GM12875 (cell line): ENCODE measurements at regions not wholly inside any gene's neighbourhood (a gene's known extent, or its start where the extent isn't known, plus 50 kb on each side); places are given as distances from the start of the nearest gene placed in this dataset.

Experiments used
- H3K4me3 ChIP-seq: one replicate; pipeline ENCODE4 v1.5.1; 2011; ENCODE audit warnings: low read depth, low read length, control low read depth
- TF ChIP-seq, protein P1 (sequence below): IDR thresholded peaks from 2 replicates; pipeline ENCODE4 v1.5.1; 2011; ENCODE audit warnings: low read depth, mild to moderate bottlenecking, control low read depth, inconsistent platforms, low read length, moderate library complexity, borderline replicate concordance; ENCODE audit not compliant: insufficient read depth

DNA sequence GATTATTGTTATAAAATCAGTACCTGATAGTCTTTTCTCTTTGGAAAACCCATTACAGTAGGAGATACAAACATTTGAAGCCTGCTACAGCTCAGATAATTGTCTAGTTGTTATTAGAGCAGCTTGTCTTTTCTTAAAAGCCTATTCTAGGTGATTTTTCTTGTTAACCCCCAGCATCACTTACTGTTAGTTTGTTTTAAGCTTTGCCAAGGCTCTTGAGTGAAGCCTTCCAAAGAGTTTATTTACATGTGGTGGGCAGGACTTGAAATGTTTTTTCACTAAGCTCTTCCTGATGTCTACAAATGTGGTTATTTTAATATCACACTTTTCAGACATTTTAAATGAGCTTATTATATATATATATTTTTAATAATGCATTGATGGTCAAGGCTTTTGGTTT lies 791.3 kb downstream of the PLCL1 start:
- no peak overlapping the region for H3K4me3 ChIP-seq

DNA sequence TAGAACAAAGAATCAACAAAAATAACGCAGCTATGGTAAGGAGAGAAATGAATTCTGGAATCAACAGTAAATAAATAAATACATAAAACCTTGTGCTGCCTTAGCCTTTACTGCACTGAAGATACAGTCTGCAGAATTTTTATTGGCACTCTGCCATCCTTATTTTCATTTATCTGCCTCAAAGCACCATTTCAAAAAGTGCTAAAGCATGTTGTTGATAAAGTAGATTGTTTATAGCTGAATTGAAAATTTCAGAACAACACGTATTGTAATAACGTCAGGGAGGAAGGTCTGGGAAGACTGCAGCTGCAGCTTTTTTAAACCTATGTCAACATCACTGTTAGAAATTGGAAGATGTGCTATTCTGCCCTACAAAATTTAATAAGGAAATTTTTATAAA lies 787.2 kb downstream of the PLCL1 start:
- H3K4me3 ChIP-seq = no peak overlapping the region
- TF ChIP-seq, protein P1, sequence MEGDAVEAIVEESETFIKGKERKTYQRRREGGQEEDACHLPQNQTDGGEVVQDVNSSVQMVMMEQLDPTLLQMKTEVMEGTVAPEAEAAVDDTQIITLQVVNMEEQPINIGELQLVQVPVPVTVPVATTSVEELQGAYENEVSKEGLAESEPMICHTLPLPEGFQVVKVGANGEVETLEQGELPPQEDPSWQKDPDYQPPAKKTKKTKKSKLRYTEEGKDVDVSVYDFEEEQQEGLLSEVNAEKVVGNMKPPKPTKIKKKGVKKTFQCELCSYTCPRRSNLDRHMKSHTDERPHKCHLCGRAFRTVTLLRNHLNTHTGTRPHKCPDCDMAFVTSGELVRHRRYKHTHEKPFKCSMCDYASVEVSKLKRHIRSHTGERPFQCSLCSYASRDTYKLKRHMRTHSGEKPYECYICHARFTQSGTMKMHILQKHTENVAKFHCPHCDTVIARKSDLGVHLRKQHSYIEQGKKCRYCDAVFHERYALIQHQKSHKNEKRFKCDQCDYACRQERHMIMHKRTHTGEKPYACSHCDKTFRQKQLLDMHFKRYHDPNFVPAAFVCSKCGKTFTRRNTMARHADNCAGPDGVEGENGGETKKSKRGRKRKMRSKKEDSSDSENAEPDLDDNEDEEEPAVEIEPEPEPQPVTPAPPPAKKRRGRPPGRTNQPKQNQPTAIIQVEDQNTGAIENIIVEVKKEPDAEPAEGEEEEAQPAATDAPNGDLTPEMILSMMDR = no peak

More for the DNA sequence above, 791.3 kb downstream of the PLCL1 start:
- TF ChIP-seq, protein P1 = no peak

DNA sequence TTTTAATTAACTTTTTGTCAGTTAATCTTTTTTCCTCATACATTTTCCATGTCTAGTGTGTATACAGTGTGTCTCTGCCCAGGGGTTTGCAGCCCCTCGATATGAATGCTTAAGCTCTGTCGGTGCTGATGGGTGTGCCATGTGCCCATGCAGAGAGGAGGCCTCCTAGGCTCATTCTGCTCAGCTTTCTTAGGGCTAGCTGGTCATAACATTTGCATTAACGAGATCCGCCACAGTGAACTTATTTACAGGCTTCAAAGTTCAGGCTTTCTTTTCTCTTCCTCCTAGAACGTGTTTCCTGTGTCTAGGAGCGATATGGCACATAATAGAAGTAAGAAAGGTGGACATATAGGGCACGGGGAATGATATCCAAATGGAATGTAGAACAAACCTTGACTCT lies 783.3 kb downstream of the PLCL1 start:
- TF ChIP-seq, protein P1 = no peak
- H3K4me3 ChIP-seq = no peak overlapping the region

DNA sequence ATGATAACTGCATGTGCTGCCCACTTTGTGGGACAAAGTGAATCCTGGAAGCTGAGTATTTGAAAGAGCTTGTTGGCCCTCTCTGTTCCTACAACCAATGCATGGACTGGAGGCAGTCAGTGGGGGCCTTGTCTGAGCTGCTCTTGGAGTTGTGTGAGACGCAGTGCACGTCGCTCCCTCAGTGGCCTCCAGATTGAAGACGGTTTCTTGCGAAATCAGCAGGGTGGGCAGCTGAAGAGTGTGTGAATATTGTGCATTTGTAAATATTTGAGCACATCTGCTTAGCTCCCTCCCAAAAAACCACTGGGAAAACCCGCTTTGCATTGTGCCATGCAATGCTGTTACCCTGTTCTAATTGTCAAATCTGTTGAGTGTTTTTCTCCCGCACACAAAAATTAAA lies 782.8 kb downstream of the PLCL1 start:
- H3K4me3 ChIP-seq = no peak overlapping the region

DNA sequence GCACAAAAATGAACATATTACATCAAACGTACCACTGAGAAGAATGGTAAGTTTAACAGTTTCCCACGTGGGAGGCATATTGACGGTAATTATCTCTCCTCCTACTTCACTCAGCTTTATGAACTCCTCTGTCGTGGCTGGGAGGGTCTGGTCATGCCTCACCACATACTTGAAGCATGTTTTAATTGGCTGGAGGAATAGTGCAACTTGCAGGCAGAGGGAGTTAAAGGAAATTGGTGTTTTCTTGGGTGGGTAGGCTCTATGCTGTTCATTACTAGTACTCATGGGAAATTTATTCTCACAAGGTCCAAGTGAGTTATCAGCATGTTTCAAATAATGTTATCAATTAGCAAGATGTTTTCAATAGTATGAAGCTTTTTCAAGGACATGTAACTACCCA lies 767.0 kb downstream of the PLCL1 start:
- TF ChIP-seq, protein P1 = no peak
- no peak overlapping the region for H3K4me3 ChIP-seq

More for the DNA sequence above, 782.8 kb downstream of the PLCL1 start:
- TF ChIP-seq, protein P1 = no peak

DNA sequence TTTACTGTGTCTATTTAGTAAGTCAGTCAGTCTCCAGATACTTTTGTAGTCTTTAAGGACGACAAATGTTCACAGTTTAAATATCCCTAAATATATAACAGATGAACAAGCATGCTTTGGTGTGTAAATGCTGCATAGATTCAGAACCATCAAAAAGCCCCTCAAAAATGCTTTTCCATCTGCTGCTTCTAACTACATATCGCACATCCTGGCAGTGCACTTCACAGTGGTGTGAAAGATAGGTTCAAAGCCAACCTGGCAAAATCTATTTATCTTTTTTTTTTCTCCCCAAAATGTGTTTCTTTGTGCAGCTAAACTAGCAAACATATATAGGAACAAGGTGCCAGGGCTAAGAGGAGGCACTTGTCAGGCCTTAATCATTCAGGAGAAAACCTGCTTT lies 753.8 kb downstream of the PLCL1 start:
- no peak overlapping the region for H3K4me3 ChIP-seq
- TF ChIP-seq, protein P1 = no peak

DNA sequence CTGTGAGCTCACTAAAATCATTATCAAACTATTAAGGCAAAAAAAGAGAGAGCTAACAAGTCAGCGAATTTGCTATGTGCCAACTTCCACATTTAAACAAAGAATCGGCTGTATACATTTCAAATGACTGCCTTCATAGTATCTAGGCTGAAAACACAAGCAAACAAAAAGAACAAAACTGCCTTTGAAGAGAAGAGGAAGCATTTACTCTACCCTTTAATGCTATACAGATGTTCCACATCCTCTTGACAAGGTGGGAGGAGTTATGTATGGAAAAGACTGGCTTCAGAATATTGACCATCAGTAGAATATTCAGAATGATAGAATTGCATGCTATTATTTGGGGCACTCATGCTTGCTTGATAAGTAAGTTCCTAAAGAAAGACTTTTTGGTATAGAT lies 741.7 kb downstream of the PLCL1 start:
- H3K4me3 ChIP-seq = no peak overlapping the region
- TF ChIP-seq, protein P1 = no peak
